H54 (cell line): ENCODE measurements at regions not wholly inside any gene's neighbourhood (a gene's known extent, or its start where the extent isn't known, plus 50 kb on each side); places are given as distances from the start of the nearest gene placed in this dataset.

ENCODE experiments used
- DNase-seq: peaks from one replicate; pipeline ENCODE4 v3.0.0; 2011; ENCODE audit warnings: low spot score, mixed read lengths; ENCODE audit not compliant: insufficient read length
- FAIRE-seq: peaks from 3 replicates; lab custom pipeline; 2011; peaks lifted over from hg19 to GRCh38; lab: Jason Lieb, UNC
- POLR2A ChIP-seq: IDR thresholded peaks from 2 replicates; pipeline ENCODE4 v1.6.1; 2011; ENCODE audit warnings: low read depth, mild to moderate bottlenecking, low read length

DNA sequence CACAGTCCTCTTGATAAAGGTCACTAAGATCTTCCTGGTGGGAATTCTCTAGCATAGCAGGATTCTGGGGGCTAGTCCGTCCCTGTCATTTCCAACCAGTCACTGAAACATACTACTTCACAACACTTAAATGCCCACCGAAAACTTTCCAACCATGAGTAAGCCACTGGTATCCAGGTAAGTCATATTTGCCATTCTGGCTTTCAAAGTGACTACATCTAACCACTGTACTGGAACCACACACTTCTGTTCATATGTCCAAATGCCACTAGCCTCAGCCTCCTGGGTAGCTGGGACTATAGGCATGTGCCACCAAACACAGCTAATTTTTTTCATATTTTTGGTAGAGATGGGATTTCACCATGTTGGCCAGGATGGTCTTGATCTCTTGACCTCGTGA is 64.3 kb upstream of the VANGL1 start:
- no peak for TF ChIP-seq POLR2A
- FAIRE-seq: no peak
- no peak for DNase-seq

DNA sequence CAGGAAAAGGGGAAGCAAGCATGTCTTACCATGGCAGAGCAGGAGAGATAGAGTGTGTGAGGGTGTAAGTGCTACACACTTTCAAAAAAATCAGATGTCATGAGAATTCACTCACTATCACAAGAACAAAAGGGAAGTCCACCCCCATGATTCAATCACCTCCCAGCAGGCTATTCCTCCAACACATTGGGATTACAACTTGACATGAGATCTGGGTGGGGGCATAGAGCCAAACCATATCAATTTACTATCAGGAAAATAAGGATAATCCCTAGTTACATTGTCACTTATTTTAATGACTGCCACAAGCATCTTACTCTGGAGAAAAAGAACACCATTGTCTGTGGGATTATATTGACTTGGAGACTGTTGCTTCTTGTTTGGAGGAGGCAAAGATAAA is 66.1 kb upstream of the VANGL1 start:
- no peak for TF ChIP-seq POLR2A
- FAIRE-seq (no peak), DNase-seq (no peak)

DNA sequence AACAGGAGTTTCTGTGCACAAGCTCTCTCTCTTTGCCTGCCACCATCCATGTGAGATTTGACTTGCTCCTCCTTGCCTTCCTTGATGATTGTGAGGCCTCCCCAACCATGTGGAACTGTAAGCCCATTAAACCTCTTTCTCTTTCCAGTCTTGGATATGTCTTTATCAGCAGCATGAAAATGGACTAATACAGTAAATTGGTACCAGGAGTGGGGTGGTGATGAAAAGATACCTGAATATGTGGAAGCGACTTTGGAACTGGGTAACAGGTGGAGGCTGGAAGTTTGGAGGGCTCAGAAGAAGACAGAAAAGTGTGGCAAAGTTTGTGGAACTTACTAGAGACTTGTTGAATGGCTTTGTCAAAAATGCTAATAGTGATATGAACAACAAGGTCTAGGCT is 69.1 kb upstream of the VANGL1 start:
- no peak for FAIRE-seq

DNA sequence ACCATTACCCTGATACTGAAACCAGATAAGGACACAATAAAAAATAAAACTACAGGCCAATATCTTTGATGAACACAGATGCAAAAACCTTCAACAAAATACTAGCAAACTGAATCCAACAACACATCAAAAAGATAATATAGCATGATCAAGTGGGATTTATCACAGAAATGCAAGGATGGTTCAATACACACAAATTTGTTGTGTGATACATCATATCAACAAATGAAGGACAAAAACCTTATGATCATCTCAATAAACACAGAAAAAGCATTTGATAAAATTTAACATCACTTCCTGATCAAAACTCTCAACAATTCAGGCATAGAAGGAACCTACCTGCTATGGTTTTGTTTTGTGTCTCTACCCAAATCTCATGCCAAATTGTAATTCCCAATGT is 74.3 kb upstream of the VANGL1 start:
- DNase-seq (no peak), FAIRE-seq (no peak)
- TF ChIP-seq POLR2A: no peak

More for the DNA sequence above, 69.1 kb upstream of the VANGL1 start:
- DNase-seq: no peak
- TF ChIP-seq POLR2A: no peak

DNA sequence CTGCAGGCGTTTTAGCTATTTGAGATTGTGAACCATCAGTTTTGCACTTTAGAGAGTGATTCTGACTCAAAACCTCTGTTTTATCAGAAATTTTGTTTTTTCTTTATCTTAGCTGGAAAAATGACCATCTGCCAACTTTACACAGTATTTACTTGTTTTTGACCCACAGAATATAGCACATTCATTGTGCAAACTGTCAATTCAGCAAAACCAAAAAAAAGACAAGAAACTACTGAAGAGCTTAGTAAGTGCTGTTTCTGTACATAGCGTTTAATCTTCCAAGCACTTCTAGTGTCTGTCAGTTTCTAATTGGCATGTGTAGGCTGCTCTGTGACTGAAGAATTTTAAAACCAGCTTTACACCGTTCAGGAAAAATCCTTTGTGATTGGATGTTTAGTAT is 76.0 kb upstream of the VANGL1 start:
- FAIRE-seq (no peak), DNase-seq (no peak)
- no peak for TF ChIP-seq POLR2A

DNA sequence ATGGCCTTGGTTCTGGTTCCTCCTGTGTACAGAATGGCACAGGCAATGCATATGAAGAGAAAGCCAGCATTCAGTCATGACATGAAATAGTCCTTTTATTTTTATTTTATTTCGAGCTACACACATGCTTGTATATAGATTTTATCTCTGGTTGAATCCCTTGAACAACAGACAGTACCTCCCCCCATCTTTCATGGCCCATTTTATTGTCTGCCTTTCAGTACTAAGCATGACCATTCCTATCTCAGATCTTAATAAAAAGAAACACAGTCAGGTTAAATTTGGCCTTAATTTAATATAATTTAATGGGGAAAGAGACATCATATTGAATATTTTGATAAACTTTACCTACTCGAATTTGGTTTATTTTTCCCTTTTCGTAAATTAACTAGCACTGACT is 76.4 kb upstream of the VANGL1 start:
- no peak for DNase-seq
- no peak for FAIRE-seq
- TF ChIP-seq POLR2A: no peak

DNA sequence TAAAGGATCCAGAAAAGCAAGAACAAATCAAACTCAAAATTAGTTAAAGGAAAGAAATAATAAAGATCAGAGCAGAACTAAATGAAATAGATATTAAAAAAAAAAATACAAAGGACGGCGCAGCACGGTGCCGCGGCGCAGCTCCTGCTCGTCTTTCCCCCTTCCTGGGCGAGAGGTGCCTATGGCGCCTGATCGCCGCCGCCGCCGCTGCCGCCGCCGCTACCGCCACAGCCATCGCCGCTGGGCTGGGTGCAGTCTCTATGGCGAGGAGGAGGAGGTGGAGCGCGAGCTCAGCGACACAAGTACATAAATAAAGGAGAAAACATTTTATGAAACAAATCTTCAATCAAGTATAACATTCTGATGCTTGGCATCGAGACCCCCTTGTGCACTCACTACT is 77.6 kb upstream of the VANGL1 start:
- FAIRE-seq: no peak
- DNase-seq: no peak
- TF ChIP-seq POLR2A: no peak

DNA sequence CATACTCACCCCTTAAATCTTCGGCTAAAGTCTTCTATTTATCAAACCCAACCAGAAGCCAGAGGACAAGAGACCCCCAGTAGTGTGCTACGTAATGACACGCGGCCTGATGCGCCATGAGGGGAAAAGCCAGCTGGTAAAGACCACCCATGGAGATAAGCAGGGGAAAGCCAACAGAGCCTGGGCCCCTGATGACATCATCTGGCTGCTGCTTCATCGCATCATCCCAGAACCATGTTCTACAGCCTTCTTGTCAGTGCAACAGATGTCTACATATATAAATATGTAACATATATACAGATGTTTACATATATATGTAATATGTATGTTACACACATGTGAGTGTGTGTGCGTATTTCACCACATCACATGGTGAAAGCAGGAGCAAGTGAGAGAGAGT is 81.7 kb upstream of the VANGL1 start:
- TF ChIP-seq POLR2A: no peak
- FAIRE-seq: no peak

DNA sequence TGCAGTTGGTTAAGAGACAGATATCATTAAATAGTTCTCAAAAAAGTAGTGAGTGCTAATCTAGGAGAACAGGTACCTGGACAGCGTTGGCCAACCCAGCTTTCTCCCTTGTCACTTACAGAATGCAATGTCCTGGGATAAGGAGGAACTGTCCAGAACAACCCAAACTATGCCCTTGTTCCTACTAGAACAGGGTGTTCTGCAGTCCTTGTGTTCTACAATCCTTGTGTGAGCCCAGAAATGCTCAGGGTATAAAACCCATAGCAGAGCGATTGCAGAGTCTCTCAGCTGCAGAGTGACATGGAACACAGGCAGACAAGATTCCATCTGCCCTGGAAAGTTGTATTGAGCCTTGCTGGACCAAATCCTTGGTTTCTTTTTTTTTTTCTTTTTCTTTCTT is 83.5 kb upstream of the VANGL1 start:
- no peak for TF ChIP-seq POLR2A
- DNase-seq: no peak
- FAIRE-seq: no peak

More for the DNA sequence above, 81.7 kb upstream of the VANGL1 start:
- DNase-seq: no peak

DNA sequence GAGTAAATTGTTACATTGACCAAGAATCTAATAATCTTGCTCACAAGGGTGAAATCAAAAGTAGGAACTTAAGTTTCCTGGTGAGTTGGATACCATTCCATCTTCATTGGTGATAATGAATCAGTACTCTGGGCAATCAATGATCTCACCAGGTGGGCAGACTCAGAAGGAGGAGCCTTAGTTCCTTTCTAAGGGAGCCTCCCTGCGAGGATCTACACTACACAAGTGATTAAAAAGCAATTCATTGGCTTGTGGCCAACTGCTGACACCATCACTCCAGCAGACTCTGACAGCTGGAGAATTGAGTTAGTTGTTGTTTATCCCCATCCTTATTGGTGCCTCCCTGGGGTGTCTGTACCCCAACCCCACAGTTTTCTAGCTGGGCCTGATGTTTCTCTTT is 84.1 kb upstream of the VANGL1 start:
- FAIRE-seq (no peak), DNase-seq (no peak)
- no peak for TF ChIP-seq POLR2A

DNA sequence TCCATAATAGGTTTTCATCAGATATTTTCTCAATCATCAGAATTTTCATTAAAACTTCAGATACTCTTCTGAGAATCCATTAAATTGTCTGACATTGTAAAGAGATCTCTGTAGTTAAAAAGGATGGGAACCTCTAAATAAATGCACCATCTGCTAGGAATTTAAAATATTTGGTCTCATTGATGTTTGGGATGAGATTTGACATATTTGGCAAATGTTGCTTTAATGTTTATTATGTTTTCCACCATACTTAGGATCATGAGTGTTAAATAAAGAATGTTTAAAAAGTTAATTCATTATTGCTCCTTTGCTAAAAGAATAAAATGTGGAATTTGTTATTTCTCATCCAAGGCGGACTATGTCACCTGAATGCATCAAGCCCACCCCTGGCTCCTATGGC is 85.5 kb upstream of the VANGL1 start:
- no peak for FAIRE-seq
- DNase-seq: no peak
- TF ChIP-seq POLR2A: no peak

DNA sequence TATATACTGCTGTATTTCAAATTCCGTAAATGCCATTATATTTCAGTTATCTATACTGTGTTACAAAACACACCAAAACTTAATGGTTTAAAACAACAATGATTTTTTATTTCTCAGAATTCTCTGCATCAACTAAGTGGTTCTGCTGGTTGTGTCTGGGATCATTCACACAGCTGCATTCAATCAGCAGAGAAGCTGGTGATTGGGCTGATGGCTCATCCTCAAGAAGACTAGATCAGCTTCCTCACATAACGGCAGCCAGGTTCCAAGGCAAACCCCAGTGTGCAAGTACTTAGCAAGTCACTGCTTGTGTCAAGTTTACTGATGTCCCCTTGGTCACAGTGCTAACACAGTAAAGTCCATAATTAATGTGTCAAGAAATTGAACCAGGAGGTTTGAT is 86.3 kb upstream of the VANGL1 start:
- DNase-seq: no peak
- no peak for TF ChIP-seq POLR2A

DNA sequence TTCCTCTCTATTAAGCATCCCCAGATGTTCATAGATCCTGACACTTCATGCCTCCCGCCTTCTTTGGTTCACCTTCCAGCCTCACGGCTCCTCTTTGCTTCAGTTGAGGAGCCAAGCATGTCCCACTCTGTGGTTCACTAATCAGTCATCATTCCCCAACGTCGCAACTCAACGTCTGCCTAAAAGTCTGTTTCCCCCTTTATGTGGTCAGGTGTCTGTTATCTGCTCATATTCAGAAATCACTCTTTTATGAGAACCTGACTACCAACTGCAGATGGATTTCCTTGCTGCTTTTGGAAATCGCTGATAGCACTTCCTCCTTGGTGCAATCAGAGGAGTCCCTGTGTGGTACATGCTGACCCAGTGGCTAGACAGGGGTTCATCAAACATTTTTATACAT is 94.1 kb upstream of the VANGL1 start:
- FAIRE-seq: no peak
- no peak for TF ChIP-seq POLR2A
- DNase-seq: no peak

More for the DNA sequence above, 86.3 kb upstream of the VANGL1 start:
- FAIRE-seq: no peak

DNA sequence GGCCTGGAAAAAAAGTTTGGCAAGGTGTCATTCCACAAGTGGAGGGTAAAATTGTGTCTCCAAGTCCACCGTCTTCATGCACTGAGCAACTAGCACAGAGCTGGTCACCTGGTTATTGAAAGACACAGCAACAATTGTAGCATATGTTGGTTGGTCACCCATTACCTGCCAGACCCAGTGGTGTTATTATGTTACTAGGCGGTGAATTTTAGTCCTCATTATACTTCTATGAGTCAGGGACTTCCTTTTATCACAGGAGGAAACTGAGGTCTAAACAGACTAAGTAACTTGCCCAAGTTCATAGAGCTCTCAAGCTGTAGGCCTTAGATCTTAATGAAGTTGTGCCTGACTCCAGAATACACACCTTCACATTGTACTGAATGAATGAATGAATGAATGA is 94.9 kb upstream of the VANGL1 start:
- no peak for TF ChIP-seq POLR2A
- DNase-seq (no peak), FAIRE-seq (no peak)

DNA sequence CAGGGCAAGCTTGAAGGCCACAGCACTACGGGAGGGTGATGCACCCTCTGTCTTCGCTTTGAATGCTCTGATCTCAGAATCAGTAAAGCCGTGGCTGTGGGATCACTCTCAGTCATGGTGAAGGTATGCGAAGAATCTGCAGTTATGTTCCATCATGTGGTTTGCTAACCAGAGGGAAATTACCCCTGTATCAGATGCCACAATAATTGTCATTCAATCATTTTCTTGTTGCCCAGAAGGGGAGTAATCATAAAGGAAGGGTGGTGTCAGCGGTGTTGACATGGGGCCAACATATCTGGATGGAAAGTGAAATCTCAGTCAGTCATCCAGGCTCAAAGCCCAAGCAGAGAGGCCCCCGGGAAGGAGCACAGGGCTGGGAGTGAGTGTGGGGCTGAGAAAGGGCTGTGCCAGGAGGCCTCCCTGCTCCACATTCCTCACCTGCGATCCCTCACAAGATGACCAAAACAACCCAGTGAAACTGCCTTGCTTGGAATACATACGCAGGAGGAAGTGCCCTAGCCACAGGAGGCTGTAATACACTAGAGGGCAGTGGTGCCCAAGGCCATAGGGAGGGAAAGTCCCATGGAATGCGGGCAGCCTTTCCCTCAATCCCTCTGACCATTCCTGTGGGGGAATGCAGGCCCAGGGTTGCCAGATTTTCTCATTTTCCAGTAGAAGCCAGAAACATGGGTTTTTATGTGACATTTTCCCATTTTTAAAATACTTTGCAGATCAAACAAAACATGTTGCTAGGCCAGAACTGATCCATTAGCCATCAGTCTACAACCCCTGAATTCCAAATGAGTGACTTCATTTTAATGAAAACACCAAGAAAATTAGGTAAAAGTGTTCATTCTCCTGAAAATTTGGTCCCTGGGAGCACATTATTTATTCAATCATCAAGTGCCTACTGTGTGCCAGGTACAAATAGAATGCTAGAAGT is 95.7 kb upstream of the VANGL1 start:
- DNase-seq: peak; percentile 70
- FAIRE-seq: peak; percentile 96
- TF ChIP-seq POLR2A: no peak
